H9 (cell line): ENCODE measurements at regions not wholly inside any gene's neighbourhood (a gene's known extent, or its start where the extent isn't known, plus 50 kb on each side); places are given as distances from the start of the nearest gene placed in this dataset.

ENCODE experiments used
- DNase-seq: peaks from one replicate; pipeline ENCODE4 v3.0.0-alpha.2; 2017
- H2AFZ ChIP-seq: one replicate; pipeline ENCODE4 v1.6.1; 2013; ENCODE audit warnings: mild to moderate bottlenecking, low read length, control low read depth, moderate library complexity
- H2AK5ac ChIP-seq: 2 replicates; pipeline ENCODE4 v1.6.1; 2013; ENCODE audit warnings: low read length, control low read depth, mixed read lengths; ENCODE audit not compliant: insufficient read length
- H2BK120ac ChIP-seq: one replicate; pipeline ENCODE4 v1.6.1; 2013; ENCODE audit warnings: low read depth, mild to moderate bottlenecking, low read length, control low read depth, inconsistent platforms; ENCODE audit not compliant: poor library complexity, severe bottlenecking
- H2BK12ac ChIP-seq: 2 replicates; pipeline ENCODE4 v1.6.1; 2013; ENCODE audit warnings: low read length, control low read depth, mixed read lengths, low read depth; ENCODE audit not compliant: insufficient read length
- H2BK15ac ChIP-seq: 2 replicates; pipeline ENCODE4 v1.6.1; 2013; ENCODE audit warnings: low read depth, low read length, control low read depth
- H2BK20ac ChIP-seq: one replicate; pipeline ENCODE4 v1.6.1; 2013; ENCODE audit warnings: low read depth, mild to moderate bottlenecking, low read length, control low read depth, inconsistent platforms; ENCODE audit not compliant: poor library complexity, severe bottlenecking
- H2BK5ac ChIP-seq: 2 replicates; pipeline ENCODE4 v1.6.1; 2013; ENCODE audit warnings: low read length, control low read depth, mixed read lengths; ENCODE audit not compliant: insufficient read length
- H3K14ac ChIP-seq: 2 replicates; pipeline ENCODE4 v1.6.1; 2013; ENCODE audit warnings: low read length, control low read depth; ENCODE audit not compliant: insufficient read depth
- H3K18ac ChIP-seq: 2 replicates; pipeline ENCODE4 v1.6.1; 2013; ENCODE audit warnings: low read depth, mild to moderate bottlenecking, mixed read lengths, low read length, control low read depth; ENCODE audit not compliant: insufficient read length
- H3K23ac ChIP-seq: 2 replicates; pipeline ENCODE4 v1.6.1; 2013; ENCODE audit warnings: low read length, control low read depth, mixed read lengths, low read depth; ENCODE audit not compliant: insufficient read length
- H3K23me2 ChIP-seq: 2 replicates; pipeline ENCODE4 v1.6.1; 2013; ENCODE audit warnings: low read depth, mild to moderate bottlenecking, mixed read lengths, low read length, control low read depth; ENCODE audit not compliant: insufficient read length, poor library complexity, severe bottlenecking
- H3K27ac ChIP-seq: 2 replicates; pipeline ENCODE4 v1.5.1; 2013; ENCODE audit warnings: low read length, control low read depth, mixed read lengths, low read depth; ENCODE audit not compliant: insufficient read length
- H3K27me3 ChIP-seq: 2 replicates; pipeline ENCODE4 v1.6.1; 2013; ENCODE audit warnings: low read length, control low read depth, inconsistent platforms; ENCODE audit not compliant: insufficient read depth
- H3K4ac ChIP-seq: 2 replicates; pipeline ENCODE4 v1.6.1; 2013; ENCODE audit warnings: low read depth, mild to moderate bottlenecking, control low read depth, inconsistent platforms, low read length, moderate library complexity
- H3K4me1 ChIP-seq: 2 replicates; pipeline ENCODE4 v1.6.1; 2013; ENCODE audit warnings: low read length, control low read depth, inconsistent platforms; ENCODE audit not compliant: insufficient read depth
- H3K4me2 ChIP-seq: 2 replicates; pipeline ENCODE4 v1.6.1; 2013; ENCODE audit warnings: low read length, control low read depth, mixed read lengths; ENCODE audit not compliant: insufficient read length, insufficient read depth
- H3K56ac ChIP-seq: 2 replicates; pipeline ENCODE4 v1.6.1; 2013; ENCODE audit warnings: low read depth, mild to moderate bottlenecking, mixed read lengths, low read length, control low read depth; ENCODE audit not compliant: insufficient read length
- H3K79me1 ChIP-seq: 2 replicates; pipeline ENCODE4 v1.6.1; 2013; ENCODE audit warnings: low read depth, mild to moderate bottlenecking, moderate library complexity, low read length, control low read depth, inconsistent platforms; ENCODE audit not compliant: insufficient read depth, poor library complexity, severe bottlenecking
- H3K79me2 ChIP-seq: 2 replicates; pipeline ENCODE4 v1.6.1; 2013; ENCODE audit warnings: low read length, control low read depth, inconsistent platforms; ENCODE audit not compliant: insufficient read depth
- H3K9ac ChIP-seq: 2 replicates; pipeline ENCODE4 v1.6.1; 2013; ENCODE audit warnings: low read length, control low read depth, mixed read lengths; ENCODE audit not compliant: insufficient read length; ENCODE audit errors: extremely low read depth
- H3K9me3 ChIP-seq: one replicate; pipeline ENCODE4 v1.6.1; 2013; ENCODE audit warnings: low read depth, low read length, inconsistent platforms; ENCODE audit not compliant: control insufficient read depth
- H3T11ph ChIP-seq: one replicate; pipeline ENCODE4 v1.6.1; 2013; ENCODE audit warnings: mild to moderate bottlenecking, low read length, control low read depth, inconsistent platforms
- H4K20me1 ChIP-seq: one replicate; pipeline ENCODE4 v1.6.1; 2013; ENCODE audit not compliant: control insufficient read depth, insufficient read length, insufficient read depth
- H4K5ac ChIP-seq: 2 replicates; pipeline ENCODE4 v1.6.1; 2013; ENCODE audit warnings: low read depth, mild to moderate bottlenecking, mixed read lengths, low read length, control low read depth; ENCODE audit not compliant: insufficient read length
- H4K8ac ChIP-seq: replicated peaks from 2 replicates; pipeline ENCODE4 v1.6.1; 2013; ENCODE audit warnings: low read length, control low read depth, mixed read lengths, low read depth; ENCODE audit not compliant: insufficient read length
- H4K91ac ChIP-seq: 2 replicates; pipeline ENCODE4 v1.6.1; 2013; ENCODE audit warnings: low read depth, mild to moderate bottlenecking, moderate library complexity, mixed read lengths, low read length, control low read depth; ENCODE audit not compliant: insufficient read length
- H3K27ac Mint-ChIP-seq, 3 experiments: 2 replicates in 2 of 3; 3 replicates in 1 of 3; pipeline ENCODE4 v1.8.0; 2020 to 2021; ENCODE audit warnings: mixed read lengths in 3 of 3, mild to moderate bottlenecking in 1 of 3, moderate library complexity in 1 of 3
- H3K27me3 Mint-ChIP-seq: 2 replicates; pipeline ENCODE4 v1.8.0; 2021; ENCODE audit warnings: low read depth, mild to moderate bottlenecking, moderate library complexity, mixed read lengths
- H3K36me3 Mint-ChIP-seq, 3 experiments: 2 replicates in 2 of 3; 3 replicates in 1 of 3; pipeline ENCODE4 v1.8.0; 2020 to 2021; ENCODE audit warnings: low read depth in 3 of 3, mixed read lengths in 3 of 3; ENCODE audit not compliant: insufficient read depth in 1 of 3
- H3K4me1 Mint-ChIP-seq, 2 experiments: 2 replicates each; pipeline ENCODE4 v1.8.0; 2020; ENCODE audit warnings: mixed read lengths in 2 of 2
- H3K4me3 Mint-ChIP-seq, 2 experiments: 2 replicates in 1 of 2; 3 replicates in 1 of 2; pipeline ENCODE4 v1.8.0; 2020 to 2021; ENCODE audit warnings: mild to moderate bottlenecking in 2 of 2, mixed read lengths in 2 of 2, moderate library complexity in 1 of 2
- H3K9me3 Mint-ChIP-seq, 2 experiments: 2 replicates in 1 of 2; 3 replicates in 1 of 2; pipeline ENCODE4 v1.8.0; 2020; ENCODE audit warnings: mild to moderate bottlenecking in 2 of 2, mixed read lengths in 2 of 2, moderate library complexity in 1 of 2
- CTCF ChIP-seq: fragments of 200-600 bp; sonication (generic); conservative IDR thresholded peaks from 3 replicates; pipeline ENCODE4 v1.8.0; 2021; ENCODE audit warnings: antibody characterized with exemption, mild to moderate bottlenecking
- WGBS: extraction: QIAGEN DNeasy Blood & Tissue Kit; methylation state at CpG from one replicate; pipeline ENCODE4 v1.1.7; 2013; ENCODE audit warnings: missing lambda C conversion rate, low lambda C conversion rate, mixed read lengths; ENCODE audit not compliant: insufficient read length; ENCODE audit errors: extremely low coverage; 5-methylcytosine and 5-hydroxymethylcytosine counted together

- Mint-ChIP-seq H3K9me3 (peaks cover 0 to 4% of the 10 kb centered on the region in 2 experiments; a peak in 1 of 5 replicates), H3K27me3 (peaks cover 13% of the 10 kb centered on the region), H3K36me3 (peaks cover 0 to 4% (median 0%) of the 10 kb centered on the region in 3 experiments; a peak in 1 of 7 replicates), H3K4me1 (0 out of 4 replicates have a peak, but pooled peaks cover 0 to 5% of the 10 kb centered on the region in 2 experiments), H3K4me3 (no peak overlapping the region), H3K27ac (peak overlapping the region in 1 of 3 experiments; percentile 45; a peak in 2 of 7 replicates)
- Histone ChIP-seq H3K27ac (no peak overlapping the region), H2AFZ (no peak overlapping the region), H3T11ph (no peak overlapping the region), H3K9me3 (no peaks in the 10 kb centered on the region), H2BK12ac (no peak overlapping the region), H4K20me1 (no peaks in the 10 kb centered on the region), H4K5ac (no peak overlapping the region), H3K79me1 (no peaks in the 10 kb centered on the region), H3K23me2 (no peaks in the 10 kb centered on the region), H2AK5ac (no peak overlapping the region), H4K8ac (no peak overlapping the region), H2BK15ac (no peak overlapping the region), H3K4ac (no peak overlapping the region), H3K9ac (no peak overlapping the region), H2BK5ac (no peak overlapping the region), H3K4me2 (no peak overlapping the region), H3K23ac (no peak overlapping the region), H3K79me2 (no peaks in the 10 kb centered on the region), H4K91ac (no peak overlapping the region), H3K4me1 (no peaks in the 10 kb centered on the region), H2BK120ac (no peak overlapping the region), H3K27me3 (no peaks in the 10 kb centered on the region; the same call in 1 of the 2 replicates), H3K56ac (no peak overlapping the region), H3K18ac (no peak overlapping the region), H2BK20ac (no peak overlapping the region), H3K14ac (no peak overlapping the region)
- DNase-seq, result no peak
- TF ChIP-seq CTCF, result no peak
- no CpG with 5 or more reads among the region's 14 CpGs for WGBS
Observed at GRCh38 chr2:238571661-238572372, 145.1 kb downstream of the ASB1 start.
